Stimulated activated CD8-positive, alpha-beta memory T cell treated with anti-CD3 and anti-CD28 coated beads, Interleukin-7, amount 100 ng/mL, for 4 hours (primary cell): ENCODE measurements at regions not wholly inside any gene's neighbourhood (a gene's known extent, or its start where the extent isn't known, plus 50 kb on each side); places are given as distances from the start of the nearest gene placed in this dataset.
"Not testable (repeated sequence)": the region's sequence is repeated elsewhere in the genome, so short reads cannot be mapped to it uniquely, and the experiment has no call there.

ENCODE experiments used
- DNase-seq, 2 donors: peaks; one replicate each; pipeline ENCODE4 v3.0.0-alpha.2; 2020; ENCODE audit warnings: low read depth in 2 of 2

DNA sequence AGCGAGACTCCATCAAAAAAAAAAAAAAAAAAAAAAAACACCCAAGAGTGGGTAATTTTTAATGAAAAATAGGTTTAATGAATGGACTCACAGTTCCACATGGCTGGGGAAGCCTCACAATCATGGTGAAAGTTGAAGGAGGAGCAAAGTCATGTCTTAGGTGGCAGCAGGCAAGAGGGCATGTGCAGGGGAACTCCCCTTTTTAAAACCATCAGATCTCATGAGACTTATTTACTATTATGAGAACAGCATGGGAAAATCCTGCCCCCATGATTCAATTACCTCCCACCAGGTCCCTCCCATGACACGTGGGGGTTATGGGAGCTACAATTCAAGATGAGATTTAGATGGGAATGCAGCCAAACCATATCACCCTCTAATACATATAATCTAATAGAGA is 454.6 kb upstream of the PTGER4 start:
- DNase-seq = not testable (repeated sequence)

DNA sequence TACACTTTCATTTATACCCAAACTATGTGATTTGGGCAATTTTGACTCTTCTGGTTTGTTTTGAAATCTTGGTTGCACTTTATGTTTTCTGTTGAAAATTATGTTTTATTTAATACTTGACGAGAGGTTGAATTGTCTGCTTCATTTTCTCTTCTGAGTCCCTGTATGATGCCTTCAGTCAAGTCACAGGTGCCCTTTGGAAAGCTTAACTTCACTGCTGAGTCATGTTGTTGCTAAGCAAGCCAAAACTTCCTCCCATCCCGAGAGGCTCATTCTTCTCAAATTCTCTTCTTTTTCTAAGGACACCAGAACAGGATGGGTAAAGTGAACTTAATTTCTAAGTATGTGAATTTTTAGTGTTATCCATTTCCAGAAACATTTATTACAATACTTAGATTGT is 455.3 kb upstream of the PTGER4 start:
- DNase-seq = no peak

DNA sequence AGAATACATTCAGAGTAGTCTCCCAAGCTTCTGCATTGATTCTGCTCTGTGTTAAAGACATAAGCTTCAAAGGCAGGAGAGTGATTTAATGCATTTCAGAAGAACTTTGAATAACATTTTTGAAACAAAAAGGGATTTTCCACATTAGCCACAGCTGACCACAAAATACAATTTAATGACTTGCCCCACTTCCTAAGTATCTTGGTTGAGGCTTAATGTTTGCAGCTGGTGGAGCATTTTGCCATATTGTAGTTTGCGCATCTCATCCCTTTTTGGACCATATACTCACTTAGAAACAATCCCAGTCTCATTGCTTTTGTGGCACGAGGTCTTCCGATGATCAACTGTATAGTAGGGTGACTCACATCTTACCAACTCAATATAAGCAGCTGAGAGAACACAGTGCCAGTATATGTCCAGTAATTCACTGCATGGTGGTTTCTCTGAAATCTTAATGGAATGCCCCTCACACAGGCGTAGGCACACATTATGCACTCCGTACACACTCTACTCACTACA is 455.8 kb upstream of the PTGER4 start:
- no peak for DNase-seq

GRCh38 chr5:40221796-40222195 is 457.9 kb upstream of the PTGER4 start:
- DNase-seq = no peak

- no peak for DNase-seq
Measured at GRCh38 chr5:40221255-40221654, 458.5 kb upstream of the PTGER4 start.

- DNase-seq = no peak
Measured at GRCh38 chr5:40220260-40220659, 459.5 kb upstream of the PTGER4 start.

DNA sequence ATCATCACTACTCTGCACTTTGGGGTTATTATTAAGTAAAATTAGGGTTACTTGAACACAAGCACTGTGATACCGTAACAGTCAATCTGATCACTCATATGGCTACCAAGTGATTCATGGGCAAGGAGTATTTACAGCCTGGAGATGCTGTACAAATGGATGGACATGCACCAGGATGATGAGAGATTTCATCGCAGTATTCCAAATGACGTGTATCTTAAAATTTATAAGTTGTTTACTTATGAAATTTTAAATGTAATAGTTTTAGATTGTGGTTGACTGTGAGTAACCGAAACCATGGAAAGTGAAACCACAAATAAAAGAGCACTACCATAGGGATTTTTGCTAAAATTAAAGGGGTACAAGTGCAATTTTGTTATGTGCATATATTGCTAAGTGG is 462.2 kb upstream of the PTGER4 start:
- DNase-seq = no peak

GRCh38 chr5:40210694-40211093 is 469.0 kb upstream of the PTGER4 start:
- DNase-seq = no peak

- no peak for DNase-seq
Measured at GRCh38 chr5:40206030-40206429, 473.7 kb upstream of the PTGER4 start.

DNA sequence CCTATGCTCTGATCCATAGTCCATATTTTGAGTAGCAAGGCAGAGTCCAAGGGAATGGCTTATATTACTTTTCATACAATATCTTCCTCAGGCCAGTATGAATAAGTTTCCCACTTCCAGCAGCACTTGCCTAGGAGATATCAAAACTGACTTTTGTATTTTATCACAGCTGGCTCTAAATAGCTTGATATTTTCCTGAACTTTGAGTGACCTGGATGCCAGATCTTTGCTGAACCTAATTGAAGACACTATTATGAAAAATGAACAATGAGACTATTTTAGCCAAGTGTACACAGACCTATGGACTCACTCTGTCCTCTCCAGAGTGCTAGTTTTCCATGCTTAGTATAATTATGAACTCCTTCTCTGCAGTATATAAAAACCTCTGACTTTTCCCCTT is 475.6 kb upstream of the PTGER4 start:
- no peak for DNase-seq

GRCh38 chr5:40202814-40203440 is 476.8 kb upstream of the PTGER4 start:
- DNase-seq = no peak

- DNase-seq = no peak
Measured at GRCh38 chr5:40198736-40199135, 481.0 kb upstream of the PTGER4 start.

- DNase-seq = not testable (repeated sequence)
Measured at GRCh38 chr5:40195574-40195973, 484.1 kb upstream of the PTGER4 start.

DNA sequence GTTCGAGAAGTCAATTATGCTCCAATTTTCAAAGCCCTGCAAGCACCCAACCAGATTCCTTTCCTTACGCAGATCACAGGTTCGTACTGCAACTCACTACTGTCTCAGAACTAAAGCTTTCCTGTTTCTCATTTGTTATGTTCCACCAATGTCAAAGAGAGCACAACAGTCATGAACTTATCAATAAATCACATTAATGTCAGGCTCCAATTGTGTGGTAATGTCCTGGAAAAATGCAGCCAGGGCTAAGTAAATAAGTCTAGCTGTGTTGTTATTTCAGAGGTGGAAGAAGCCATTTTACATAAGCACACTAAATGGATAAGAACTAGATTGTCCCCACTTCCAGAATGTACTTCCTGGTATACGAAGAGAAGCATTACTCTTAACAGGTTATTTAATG is 488.6 kb upstream of the PTGER4 start:
- no peak for DNase-seq

DNA sequence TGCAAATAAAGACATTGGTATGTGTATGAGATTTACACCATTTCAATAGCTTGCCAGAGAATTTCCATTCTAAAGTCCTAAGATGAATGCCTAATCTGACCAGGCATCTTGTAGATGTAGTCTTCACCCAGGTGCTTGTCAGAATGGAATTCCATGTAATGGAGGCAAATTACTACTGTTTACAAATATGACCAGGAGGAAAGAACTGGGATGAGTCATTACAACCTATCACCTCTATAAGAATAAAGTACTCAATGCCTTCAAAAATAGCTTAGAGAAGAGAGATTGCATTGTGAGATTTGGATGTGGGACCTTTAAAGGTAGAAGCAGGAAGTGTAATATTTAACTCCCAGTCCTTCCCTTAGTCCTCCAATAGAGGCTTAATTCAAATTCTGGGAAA is 507.0 kb upstream of the PTGER4 start:
- no peak for DNase-seq

- no peak for DNase-seq
Measured at GRCh38 chr5:40171971-40172370, 507.7 kb upstream of the PTGER4 start.

DNA sequence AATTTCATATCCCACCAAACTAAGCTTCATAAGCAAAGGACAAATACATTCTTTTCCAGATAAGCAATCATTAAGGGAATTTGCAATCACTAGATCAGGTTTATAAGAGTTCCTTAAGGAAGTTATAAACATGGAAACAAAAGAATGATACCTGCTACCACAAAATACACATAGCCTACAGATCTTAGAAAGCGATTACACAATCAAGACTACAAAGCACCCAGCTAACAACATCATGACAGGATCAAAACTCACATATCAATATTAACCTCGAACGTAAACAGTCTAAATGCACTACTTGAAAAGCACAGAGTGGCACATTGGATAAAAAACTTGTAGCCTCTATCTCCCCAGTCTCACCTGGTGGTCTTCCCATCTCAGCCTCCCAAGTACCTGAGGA is 512.4 kb upstream of the PTGER4 start:
- DNase-seq = no peak

- no peak for DNase-seq
Measured at GRCh38 chr5:40166802-40167201, 512.9 kb upstream of the PTGER4 start.

DNA sequence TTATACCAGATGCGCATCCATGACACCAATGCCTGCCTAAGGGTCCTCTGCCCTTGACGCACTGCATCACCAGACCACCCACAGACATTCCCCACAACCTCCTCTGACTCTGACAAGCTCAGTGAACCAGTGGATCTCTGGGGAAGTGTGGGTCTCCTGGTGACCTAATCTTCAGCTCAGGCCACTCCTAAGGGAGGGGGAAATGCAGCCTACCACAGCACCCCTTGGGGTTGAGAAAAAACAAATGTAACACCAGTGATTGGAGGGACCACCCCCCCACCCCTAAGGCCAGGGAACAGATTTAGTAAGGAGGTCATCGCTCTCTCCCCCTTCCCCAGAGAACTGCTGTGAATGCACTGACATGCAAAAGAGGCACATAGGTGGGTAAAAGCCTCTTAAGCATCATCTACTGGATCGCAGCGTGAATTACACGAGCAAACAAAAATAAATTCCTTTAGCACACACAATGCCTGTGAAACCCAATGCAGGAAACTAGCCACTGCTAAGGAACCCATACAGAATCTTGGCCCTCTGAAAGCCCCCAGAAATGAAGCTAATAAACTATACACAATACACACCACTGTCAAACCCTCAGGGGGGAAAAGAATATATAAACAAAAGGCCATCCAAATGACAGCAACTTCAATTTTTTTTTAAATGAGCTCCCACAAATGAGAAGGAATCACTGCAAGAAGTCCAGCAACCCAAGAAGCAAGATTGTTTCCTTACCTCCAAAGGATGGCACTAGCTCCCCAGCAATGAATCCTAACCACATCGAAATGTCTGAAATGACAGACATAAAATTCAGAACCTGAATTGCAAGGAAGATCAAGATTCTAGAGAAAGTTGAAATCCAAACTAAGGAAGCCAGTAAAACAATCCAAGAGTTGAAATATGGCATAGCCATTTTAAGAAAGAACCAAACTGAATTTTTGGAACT is 513.7 kb upstream of the PTGER4 start:
- DNase-seq = no peak

DNA sequence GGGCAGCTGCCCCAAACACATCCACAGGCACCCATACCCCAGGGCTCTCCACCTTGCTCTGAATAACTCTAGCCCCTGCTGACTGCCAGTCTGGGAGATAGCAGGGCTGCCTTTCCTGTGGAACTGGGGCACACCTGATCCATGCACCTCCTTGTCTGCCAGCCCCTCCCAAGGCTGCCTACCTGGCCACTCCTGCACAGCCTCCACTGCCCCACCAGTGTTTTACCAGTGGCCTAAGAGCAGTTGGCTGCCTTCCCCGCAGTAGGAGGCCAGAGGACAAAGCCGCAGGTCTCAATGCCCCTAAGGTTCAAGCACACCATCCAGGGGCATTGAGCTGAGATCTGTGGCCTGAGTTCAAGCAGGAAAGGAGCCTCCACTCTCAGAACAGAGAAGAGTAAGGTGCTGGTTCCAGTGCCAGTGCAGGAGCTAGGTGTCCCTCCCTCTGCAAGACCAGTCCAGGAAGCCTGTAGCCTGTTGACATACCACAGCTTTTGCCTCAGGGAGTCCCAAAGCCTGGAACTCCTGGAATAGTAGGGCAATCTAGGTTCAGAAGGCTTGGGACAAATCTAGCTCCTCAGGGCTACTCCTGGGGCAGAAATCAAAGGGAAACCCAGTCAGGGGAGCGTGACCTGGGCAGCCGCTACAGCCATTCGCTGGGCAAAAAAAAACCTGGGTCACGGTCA is 514.5 kb upstream of the PTGER4 start:
- DNase-seq = no peak

DNA sequence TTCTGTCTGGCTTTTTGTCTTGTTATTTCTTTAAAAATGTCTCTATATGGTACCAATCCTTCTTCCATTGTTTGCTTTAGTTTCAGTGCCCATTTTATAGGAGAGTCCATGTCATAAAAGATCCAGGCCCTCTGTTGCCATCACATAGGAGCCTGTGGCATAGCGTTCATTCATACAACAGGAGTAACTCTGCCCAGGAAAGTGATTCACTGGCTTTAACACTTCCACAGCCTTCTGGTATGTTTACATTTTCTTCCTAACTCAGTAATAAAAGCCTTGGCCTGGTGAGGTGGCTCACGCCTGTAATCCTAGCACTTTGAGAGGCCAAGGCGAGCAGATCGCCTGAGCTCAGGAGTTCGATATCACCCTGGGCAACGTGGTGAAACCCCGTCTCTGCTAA is 519.3 kb upstream of the PTGER4 start:
- no peak for DNase-seq

DNA sequence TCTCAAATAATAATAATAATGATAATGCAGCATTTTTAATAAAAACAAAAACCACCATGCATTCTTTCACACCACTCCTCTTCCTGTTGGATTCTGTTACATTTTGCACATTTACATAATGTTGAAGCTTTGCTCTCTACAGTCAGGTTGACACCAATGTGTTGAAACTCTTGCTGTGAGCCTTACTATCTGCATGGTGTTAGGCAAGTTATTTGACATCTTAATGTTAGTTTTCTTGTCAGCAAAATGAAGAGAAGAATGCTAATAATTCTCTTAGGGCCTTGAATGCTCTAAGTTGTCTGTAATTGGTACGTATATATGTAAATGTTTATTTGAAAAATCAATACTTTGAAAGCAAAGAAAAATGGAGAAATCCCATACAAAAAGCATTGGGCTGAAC is 525.5 kb upstream of the PTGER4 start:
- no peak for DNase-seq

DNA sequence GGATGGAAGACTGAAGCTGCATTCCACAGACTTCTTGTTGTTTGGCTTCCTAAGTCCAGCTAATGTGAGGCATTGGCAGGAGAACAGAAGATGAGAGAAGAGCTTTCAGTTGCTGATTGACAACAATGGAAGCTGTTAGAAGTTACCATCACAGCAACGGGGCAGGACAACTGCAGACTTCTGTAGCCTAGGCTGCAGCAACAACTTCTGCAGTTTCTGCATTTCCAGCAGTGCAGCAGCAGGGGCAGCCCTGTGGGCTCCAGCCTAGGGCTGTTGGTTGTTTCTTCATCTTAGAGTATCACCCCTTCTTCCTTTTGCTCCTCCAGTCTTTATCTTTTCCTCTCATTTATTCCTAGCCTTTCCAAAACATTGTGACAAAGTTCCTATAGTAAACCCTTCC is 528.8 kb upstream of the PTGER4 start:
- DNase-seq = no peak
